H54 (cell line): ENCODE measurements at regions not wholly inside any gene's neighbourhood (a gene's known extent, or its start where the extent isn't known, plus 50 kb on each side); places are given as distances from the start of the nearest gene placed in this dataset.
"Not testable (repeated sequence)": the region's sequence is repeated elsewhere in the genome, so short reads cannot be mapped to it uniquely, and the experiment has no call there.

ENCODE experiments used
- DNase-seq: peaks from one replicate; pipeline ENCODE4 v3.0.0; 2011; ENCODE audit warnings: low spot score, mixed read lengths; ENCODE audit not compliant: insufficient read length
- FAIRE-seq: peaks from 3 replicates; lab custom pipeline; 2011; peaks lifted over from hg19 to GRCh38; lab: Jason Lieb, UNC
- POLR2A ChIP-seq: IDR thresholded peaks from 2 replicates; pipeline ENCODE4 v1.6.1; 2011; ENCODE audit warnings: low read depth, mild to moderate bottlenecking, low read length

GRCh38 chr13:50129706-50130122 is 114.5 kb downstream of the KCNRG start:
- DNase-seq (no peak), FAIRE-seq (no peak)
- no peak for TF ChIP-seq POLR2A

- DNase-seq (peak; percentile 30), FAIRE-seq (no peak)
- no peak for TF ChIP-seq POLR2A
Observed at GRCh38 chr13:50130123-50130946, 115.1 kb downstream of the KCNRG start.

- no peak for FAIRE-seq
- no peak for TF ChIP-seq POLR2A
- DNase-seq, result no peak
Observed at GRCh38 chr13:50131920-50132903, 117.0 kb downstream of the KCNRG start.

- no peak for FAIRE-seq
- TF ChIP-seq POLR2A, result no peak
- no peak for DNase-seq
Observed at GRCh38 chr13:50132904-50133357, 117.7 kb downstream of the KCNRG start.

- no peak for FAIRE-seq
- TF ChIP-seq POLR2A, result no peak
- DNase-seq, result no peak
Observed at GRCh38 chr13:50133358-50133953, 118.2 kb downstream of the KCNRG start.

- FAIRE-seq (no peak), DNase-seq (no peak)
- no peak for TF ChIP-seq POLR2A
Observed at GRCh38 chr13:50136226-50136625, 121.0 kb downstream of the KCNRG start.

- no peak for DNase-seq
- FAIRE-seq, result no peak
- TF ChIP-seq POLR2A, result no peak
Observed at GRCh38 chr13:50136678-50137077, 121.4 kb downstream of the KCNRG start.

GRCh38 chr13:50139435-50139934 is 124.2 kb downstream of the KCNRG start:
- not testable (repeated sequence) for FAIRE-seq, DNase-seq

- DNase-seq, result no peak
- TF ChIP-seq POLR2A, result no peak
- FAIRE-seq, result no peak
Observed at GRCh38 chr13:50140153-50140552, 124.9 kb downstream of the KCNRG start.

GRCh38 chr13:50140581-50141374 is 125.5 kb downstream of the KCNRG start:
- FAIRE-seq (no peak), DNase-seq (no peak)
- no peak for TF ChIP-seq POLR2A

GRCh38 chr13:50141375-50141975 is 126.2 kb downstream of the KCNRG start:
- no peak for TF ChIP-seq POLR2A
- FAIRE-seq (no peak), DNase-seq (no peak)

GRCh38 chr13:50144246-50145160 is 129.3 kb downstream of the KCNRG start:
- FAIRE-seq, result no peak
- TF ChIP-seq POLR2A, result no peak
- no peak for DNase-seq
